ENCODE measurements at regions not wholly inside any gene's neighbourhood (a gene's known extent, or its start where the extent isn't known, plus 50 kb on each side); places are given as distances from the start of the nearest gene placed in this dataset.

GRCh38 chr1:157213836-157214235 is 75.6 kb upstream of the ETV3 start:
- TF ChIP-seq CTCF (IDR thresholded peaks at IDR 0.05; ENCODE audit: low read depth, low read length, poor library complexity, severe bottlenecking): no peak
- TF ChIP-seq EZH2phosphoT487 (IDR thresholded peaks at IDR 0.05; ENCODE audit: borderline replicate concordance, low read length): no peak
